GM04504 (cell line): ENCODE measurements at regions not wholly inside any gene's neighbourhood (a gene's known extent, or its start where the extent isn't known, plus 50 kb on each side); places are given as distances from the start of the nearest gene placed in this dataset.

Source experiments
- DNase-seq: peaks from one replicate; pipeline ENCODE4 v3.0.0-alpha.2; 2012; ENCODE audit warnings: low read depth

- DNase-seq, result no peak
Measured at GRCh38 chr4:157961229-157961990, 211.4 kb downstream of the GASK1B start.

- DNase-seq, result no peak
Measured at GRCh38 chr4:157957905-157958304, 214.9 kb downstream of the GASK1B start.

- no peak for DNase-seq
Measured at GRCh38 chr4:157942017-157942416, 230.8 kb downstream of the GASK1B start.

GRCh38 chr4:157934151-157934550 is 238.7 kb downstream of the GASK1B start:
- DNase-seq, result no peak

GRCh38 chr4:157932936-157933335 is 239.9 kb downstream of the GASK1B start:
- DNase-seq, result no peak

GRCh38 chr4:157929486-157929885 is 243.3 kb downstream of the GASK1B start:
- no peak for DNase-seq

- no peak for DNase-seq
Measured at GRCh38 chr4:157918036-157918832, 254.6 kb downstream of the GASK1B start.

GRCh38 chr4:157912212-157912611 is 260.6 kb downstream of the GASK1B start:
- DNase-seq, result no peak

GRCh38 chr4:157911662-157912061 is 261.2 kb downstream of the GASK1B start:
- no peak for DNase-seq

- DNase-seq, result no peak
Measured at GRCh38 chr4:157908691-157909090, 264.1 kb downstream of the GASK1B start.

- no peak for DNase-seq
Measured at GRCh38 chr4:157908031-157908430, 264.8 kb downstream of the GASK1B start.

GRCh38 chr4:157907226-157907946 is 265.4 kb downstream of the GASK1B start:
- DNase-seq, result no peak

GRCh38 chr4:157898836-157899605 is 273.8 kb downstream of the GASK1B start:
- DNase-seq, result no peak

- no peak for DNase-seq
Measured at GRCh38 chr4:157897855-157898370, 274.9 kb downstream of the GASK1B start.

GRCh38 chr4:157896726-157897125 is 276.1 kb downstream of the GASK1B start:
- DNase-seq, result no peak

- DNase-seq, result no peak
Measured at GRCh38 chr4:157895205-157895604, 277.6 kb downstream of the GASK1B start.

GRCh38 chr4:157889788-157890187 is 283.0 kb downstream of the GASK1B start:
- no peak for DNase-seq

- no peak for DNase-seq
Measured at GRCh38 chr4:157888281-157888680, 284.5 kb downstream of the GASK1B start.

GRCh38 chr4:157887316-157887715 is 285.5 kb downstream of the GASK1B start:
- DNase-seq, result no peak

- DNase-seq, result no peak
Measured at GRCh38 chr4:157886645-157887044, 286.2 kb downstream of the GASK1B start.

GRCh38 chr4:157885811-157886210 is 287.0 kb downstream of the GASK1B start:
- no peak for DNase-seq

GRCh38 chr4:157882901-157883300 is 289.9 kb downstream of the GASK1B start:
- DNase-seq, result no peak
